ENCODE measurements at regions not wholly inside any gene's neighbourhood (a gene's known extent, or its start where the extent isn't known, plus 50 kb on each side); places are given as distances from the start of the nearest gene placed in this dataset.

GRCh38 chr5:74355041-74355824 lies 285.3 kb downstream of the ENC1 start:
- no peak for ATAC-seq
- CTCF ChIA-PET, result no interaction called here
- no TSS peak for BruUV-seq (replicated peaks)
- Histone ChIP-seq H3K9me3 (ENCODE audit: control insufficient read depth in 1 of 2, insufficient read depth in 1 of 2, low read depth in 1 of 2, low read length in 2 of 2) (no peaks in the 10 kb centered on the region), H3K4me3 (replicated peaks in 1 of 2; ENCODE audit: low read depth in 1 of 2, low read length in 2 of 2) (no peak overlapping the region), H4K20me1 (ENCODE audit: insufficient read depth) (no peaks in the 10 kb centered on the region), H3K27me3 (ENCODE audit: insufficient read depth, low read length) (no peaks in the 10 kb centered on the region), H3K79me2 (ENCODE audit: insufficient read depth, low read length) (no peaks in the 10 kb centered on the region), H3K4me1 (ENCODE audit: control insufficient read depth in 1 of 2, insufficient read depth in 2 of 2, low read length in 2 of 2) (no peaks in the 10 kb centered on the region), H3K9ac (ENCODE audit: low read length) (no peak overlapping the region), H2AFZ (ENCODE audit: low read depth, low read length, poor library complexity, severe bottlenecking) (no peak overlapping the region), H3K9me2 (ENCODE audit: insufficient read depth) (peaks cover 2% of the 10 kb centered on the region; the same call in 1 of the 2 replicates), H3K4me2 (ENCODE audit: low read length) (no peak overlapping the region), H3K36me3 (ENCODE audit: control insufficient read depth in 1 of 2, insufficient read depth in 2 of 2, low read length in 2 of 2) (no peaks in the 10 kb centered on the region), H3K27ac (ENCODE audit: low read depth, low read length) (no peak overlapping the region)
- RAD21 ChIA-PET (ENCODE audit: low non-redundant PET in 1 of 2, low total read pairs in 2 of 2, uncharacterized antibody in 2 of 2, unreplicated experiment in 2 of 2), result no interaction called here
- POLR2A ChIA-PET, result no interaction called here
- TF ChIP-seq EGR1 (IDR thresholded peaks at IDR 0.05; ENCODE audit: low read depth), result no peak
- no peak for TF ChIP-seq SP1 (IDR thresholded peaks at IDR 0.05; ENCODE audit: low read depth)
- TF ChIP-seq ZBTB33 (IDR thresholded peaks at IDR 0.05; ENCODE audit: extremely low read depth, insufficient replicate concordance, low read length), result no peak
- no peak for TF ChIP-seq CBX3 (IDR thresholded peaks at IDR 0.05; ENCODE audit: low read depth)
- TF ChIP-seq POLR2A (IDR thresholded peaks at IDR 0.05; ENCODE audit: borderline replicate concordance, extremely low read depth, insufficient read depth, insufficient read length), result no peak
- no peak for TF ChIP-seq SIN3A (IDR thresholded peaks at IDR 0.05; ENCODE audit: low read depth)
- TF ChIP-seq CTCF (IDR thresholded peaks at IDR 0.05 in 2 of 3, conservative IDR thresholded peaks at IDR 0.05 in 1 of 3; ENCODE audit: borderline replicate concordance in 1 of 3, insufficient read depth in 1 of 3, low read depth in 2 of 3, low read length in 2 of 3), result no peak
- no peak for TF ChIP-seq TCF7L2 (IDR thresholded peaks at IDR 0.05; ENCODE audit: borderline replicate concordance, extremely low read depth, insufficient read depth, insufficient read length)
- TF ChIP-seq ELF1 (IDR thresholded peaks at IDR 0.05; ENCODE audit: borderline replicate concordance, low read depth), result no peak
- TF ChIP-seq JUND (IDR thresholded peaks at IDR 0.05), result no peak
- no peak for TF ChIP-seq EZH2phosphoT487 (IDR thresholded peaks at IDR 0.05; ENCODE audit: borderline replicate concordance)
- no peak for TF ChIP-seq CEBPB (IDR thresholded peaks at IDR 0.05; ENCODE audit: low read depth)
- no peak for TF ChIP-seq RAD21 (IDR thresholded peaks at IDR 0.05; ENCODE audit: low read depth)
- no peak for TF ChIP-seq EZH2 (IDR thresholded peaks at IDR 0.05)
- no peak for TF ChIP-seq YY1 (IDR thresholded peaks at IDR 0.05; ENCODE audit: extremely low read depth, insufficient replicate concordance, low read depth, low read length)
- no peak for TF ChIP-seq REST (IDR thresholded peaks at IDR 0.05; ENCODE audit: low read depth)
- no peak for TF ChIP-seq SRF (IDR thresholded peaks at IDR 0.05; ENCODE audit: low read depth)
- intact Hi-C loops (cut with micrococcal nuclease), result no loop called here
- no peak for DNase-seq (ENCODE audit: low read depth, low spot score)
